PFSK-1 (cell line): ENCODE measurements at regions not wholly inside any gene's neighbourhood (a gene's known extent, or its start where the extent isn't known, plus 50 kb on each side); places are given as distances from the start of the nearest gene placed in this dataset.

ENCODE experiments used
- FOXP2 ChIP-seq: optimal IDR thresholded peaks from 2 replicates; pipeline ENCODE3; 2011; ENCODE audit warnings: borderline replicate concordance, control low read depth, inconsistent platforms; ENCODE audit not compliant: insufficient read depth; ENCODE audit errors: extremely low read length, extremely low read depth
- POLR2AphosphoS5 ChIP-seq: IDR thresholded peaks from 2 replicates; pipeline ENCODE4 v1.6.1; 2012; ENCODE audit warnings: low read depth, mild to moderate bottlenecking, control low read depth, low read length, moderate library complexity
- REST ChIP-seq, 2 experiments: IDR thresholded peaks; 2 replicates each; pipeline versions ENCODE4 v1.6.1 to v1.8.0; 2011 to 2012; ENCODE audit warnings: low read depth in 2 of 2, low read length in 2 of 2, control low read depth in 1 of 2, inconsistent platforms in 1 of 2, mild to moderate bottlenecking in 1 of 2, moderate library complexity in 1 of 2; ENCODE audit not compliant: insufficient read depth in 1 of 2
- SIN3A ChIP-seq: IDR thresholded peaks from 2 replicates; pipeline ENCODE4 v1.6.1; 2012; ENCODE audit warnings: mild to moderate bottlenecking, low read length, moderate library complexity, borderline replicate concordance; ENCODE audit not compliant: insufficient read depth
- TAF1 ChIP-seq: IDR thresholded peaks from 2 replicates; pipeline ENCODE4 v1.6.1; 2012; ENCODE audit warnings: low read length, control low read depth, borderline replicate concordance; ENCODE audit not compliant: insufficient read depth

- TF ChIP-seq FOXP2, result no peak
Observed at GRCh38 chr3:10729439-10729838, 86.6 kb upstream of the SLC6A11 start.

GRCh38 chr3:10732292-10732691 is 83.7 kb upstream of the SLC6A11 start:
- no peak for TF ChIP-seq SIN3A

- TF ChIP-seq SIN3A (no peak), TAF1 (no peak), REST (IDR thresholded peaks at IDR 0.05; ENCODE audit: insufficient read depth in 1 of 2, low read depth in 2 of 2, low read length in 2 of 2) (no peak), POLR2AphosphoS5 (no peak), FOXP2 (no peak)
Observed at GRCh38 chr3:10733297-10733696, 82.7 kb upstream of the SLC6A11 start.

- TF ChIP-seq REST (IDR thresholded peaks at IDR 0.05; ENCODE audit: insufficient read depth in 1 of 2, low read depth in 2 of 2, low read length in 2 of 2), result no peak
- no peak for TF ChIP-seq TAF1
- TF ChIP-seq POLR2AphosphoS5, result no peak
- TF ChIP-seq FOXP2, result no peak
- TF ChIP-seq SIN3A, result no peak
Observed at GRCh38 chr3:10737785-10738184, 78.2 kb upstream of the SLC6A11 start.

GRCh38 chr3:10738688-10739372 is 77.2 kb upstream of the SLC6A11 start:
- TF ChIP-seq FOXP2 (no peak), REST (IDR thresholded peaks at IDR 0.05; ENCODE audit: insufficient read depth in 1 of 2, low read depth in 2 of 2, low read length in 2 of 2) (no peak), TAF1 (no peak), SIN3A (no peak), POLR2AphosphoS5 (no peak)

- TF ChIP-seq REST (IDR thresholded peaks at IDR 0.05; ENCODE audit: insufficient read depth in 1 of 2, low read depth in 2 of 2, low read length in 2 of 2) (no peak), FOXP2 (no peak), SIN3A (no peak), POLR2AphosphoS5 (no peak), TAF1 (no peak)
Observed at GRCh38 chr3:10740954-10741353, 75.1 kb upstream of the SLC6A11 start.
